GM18507 (cell line): ENCODE measurements at regions not wholly inside any gene's neighbourhood (a gene's known extent, or its start where the extent isn't known, plus 50 kb on each side); places are given as distances from the start of the nearest gene placed in this dataset.
A peak's percentile ranks its signal among the peaks of the same experiment; 100 is the strongest.

ENCODE experiments used
- DNase-seq: peaks from one replicate; pipeline ENCODE4 v3.0.0; 2011; ENCODE audit warnings: low read depth; ENCODE audit not compliant: insufficient read length; ENCODE audit errors: extremely low spot score
- FAIRE-seq: peaks from 2 replicates; lab custom pipeline; 2011; peaks lifted over from hg19 to GRCh38; lab: Jason Lieb, UNC

GRCh38 chr10:61319386-61320256 lies 133.6 kb downstream of the TMEM26 start:
- no peak for FAIRE-seq
- no peak for DNase-seq

GRCh38 chr10:61318429-61318828 lies 134.8 kb downstream of the TMEM26 start:
- no peak for DNase-seq
- no peak for FAIRE-seq

GRCh38 chr10:61317706-61318105 lies 135.5 kb downstream of the TMEM26 start:
- DNase-seq (no peak), FAIRE-seq (no peak)

DNA sequence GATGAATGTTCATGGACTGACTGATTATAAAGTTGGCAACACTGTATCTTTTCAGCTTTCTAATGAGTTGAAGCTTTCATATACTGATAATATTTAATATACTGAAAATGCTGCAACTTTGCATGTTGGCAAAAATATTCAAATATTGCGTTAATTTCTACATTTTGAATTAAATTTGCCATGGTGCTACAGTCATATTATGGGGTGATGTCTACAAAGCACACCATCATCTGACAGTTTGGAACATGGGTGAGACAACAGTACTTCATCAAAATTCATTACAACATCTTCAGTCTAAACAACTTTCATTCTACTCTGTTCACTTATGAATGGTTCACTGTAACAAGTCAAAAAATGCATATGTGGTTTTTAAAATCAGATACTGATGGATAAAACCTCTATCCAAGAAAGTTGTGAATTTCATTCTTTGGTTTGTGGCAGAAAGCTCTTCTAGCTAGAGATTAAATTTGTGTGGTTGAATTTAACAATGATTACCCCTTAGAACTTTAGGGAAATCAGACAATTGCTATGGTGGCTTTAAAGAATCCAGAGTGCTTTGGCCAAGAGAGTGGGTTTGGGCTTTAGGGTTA lies 136.4 kb downstream of the TMEM26 start:
- no peak for FAIRE-seq
- DNase-seq: no peak

GRCh38 chr10:61314273-61314672 lies 138.9 kb downstream of the TMEM26 start:
- DNase-seq: no peak
- no peak for FAIRE-seq

GRCh38 chr10:61313460-61313859 lies 139.7 kb downstream of the TMEM26 start:
- FAIRE-seq (no peak), DNase-seq (no peak)

GRCh38 chr10:61304746-61305145 lies 148.4 kb downstream of the TMEM26 start:
- no peak for DNase-seq
- no peak for FAIRE-seq

DNA sequence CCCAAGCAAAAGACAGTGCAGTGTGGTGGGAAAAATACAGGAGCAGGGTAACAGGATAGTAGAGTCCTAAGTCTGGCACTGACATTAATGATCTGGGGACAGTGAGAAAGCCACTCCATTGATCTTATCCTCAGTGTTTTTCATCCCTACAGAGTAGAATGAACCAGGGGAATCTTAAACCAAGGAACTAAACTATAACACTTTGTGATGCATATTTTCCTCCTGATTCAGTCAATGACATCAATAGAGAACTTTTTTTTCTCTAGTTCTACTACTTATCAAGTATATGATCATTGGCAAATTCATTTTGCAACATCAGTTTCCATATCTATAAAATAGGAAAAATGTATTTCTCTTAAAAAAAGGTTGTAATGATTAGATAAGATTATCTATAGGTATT lies 151.1 kb downstream of the TMEM26 start:
- no peak for FAIRE-seq
- no peak for DNase-seq

DNA sequence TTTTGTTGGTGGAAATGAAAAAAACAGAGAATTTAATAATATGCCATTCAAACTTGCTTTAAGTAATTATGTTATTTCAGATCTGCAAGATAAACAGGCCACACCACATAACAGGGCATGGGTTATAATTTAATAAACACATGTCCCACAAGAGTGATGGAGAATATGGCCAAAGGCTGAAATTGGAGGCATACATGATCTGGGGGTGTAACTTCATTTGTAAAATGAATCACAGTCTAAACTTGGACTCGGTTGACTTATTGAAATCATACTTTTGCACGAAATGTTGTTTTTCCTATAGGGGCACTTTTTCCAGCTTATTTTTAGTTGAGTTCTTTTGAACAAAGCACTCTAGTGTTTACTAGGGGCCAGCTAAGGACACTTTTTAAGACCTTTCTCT lies 151.6 kb downstream of the TMEM26 start:
- no peak for DNase-seq
- FAIRE-seq: no peak

DNA sequence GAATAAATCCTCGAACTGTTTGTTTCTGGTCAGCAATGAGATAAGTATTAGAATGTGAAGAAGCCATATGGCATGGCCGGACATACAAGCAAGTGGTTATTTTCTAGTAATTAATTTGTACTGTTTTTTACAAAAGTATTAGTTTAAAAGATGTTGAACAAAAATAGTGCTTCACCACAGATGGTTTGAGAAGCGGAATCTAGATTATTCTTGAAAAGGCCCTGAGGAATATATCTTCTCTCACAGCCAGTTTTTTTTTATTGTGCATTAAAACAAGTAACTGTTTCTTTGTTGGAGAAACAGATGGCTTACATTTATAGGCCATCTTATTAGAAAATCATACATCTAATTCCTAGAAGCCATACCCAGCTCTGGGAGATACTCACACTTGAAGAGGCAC lies 153.3 kb downstream of the TMEM26 start:
- no peak for DNase-seq
- no peak for FAIRE-seq

GRCh38 chr10:61299156-61299555 lies 154.0 kb downstream of the TMEM26 start:
- no peak for DNase-seq
- FAIRE-seq: no peak

DNA sequence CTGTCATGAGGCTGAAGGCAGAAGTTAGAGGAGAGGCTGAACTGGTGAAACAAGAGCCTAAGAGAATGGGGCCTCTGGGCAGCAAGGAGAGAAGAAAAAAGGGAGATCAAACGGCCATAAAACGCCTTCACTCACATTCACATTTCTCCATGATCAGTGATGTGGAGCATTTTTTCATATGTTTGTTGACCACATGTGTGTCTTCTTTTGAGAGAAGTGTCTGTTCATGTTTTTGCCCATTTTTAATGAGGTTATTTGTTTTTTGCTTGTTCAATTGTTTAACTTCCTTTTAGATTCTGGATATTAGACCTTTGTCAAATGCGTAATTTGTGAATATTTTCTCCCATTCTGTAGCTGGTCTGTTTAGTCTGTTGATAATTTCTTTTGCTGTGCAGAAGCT lies 155.0 kb downstream of the TMEM26 start:
- FAIRE-seq (no peak), DNase-seq (no peak)

- no peak for FAIRE-seq
- DNase-seq: no peak
Measured at GRCh38 chr10:61296161-61296560, 157.0 kb downstream of the TMEM26 start.

DNA sequence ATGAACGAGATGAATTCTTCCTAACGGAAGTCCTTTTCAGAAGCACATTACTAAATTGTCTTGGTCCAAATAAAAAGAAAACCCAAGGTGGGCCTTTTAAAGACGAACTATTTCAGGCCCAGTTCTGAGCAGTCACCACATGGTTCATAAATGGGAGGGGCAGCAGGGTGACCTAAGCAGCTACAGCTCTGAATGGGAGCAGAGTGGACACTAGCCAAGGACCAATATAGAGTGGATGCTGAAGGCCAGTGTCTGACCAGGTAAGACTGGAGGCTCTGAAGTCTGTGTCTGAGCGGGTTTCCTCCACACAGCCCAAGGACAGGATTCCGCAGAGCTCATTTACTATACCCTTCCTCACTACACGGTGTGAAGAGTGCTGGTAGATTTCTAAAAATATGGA lies 159.1 kb downstream of the TMEM26 start:
- DNase-seq (no peak), FAIRE-seq (no peak)

DNA sequence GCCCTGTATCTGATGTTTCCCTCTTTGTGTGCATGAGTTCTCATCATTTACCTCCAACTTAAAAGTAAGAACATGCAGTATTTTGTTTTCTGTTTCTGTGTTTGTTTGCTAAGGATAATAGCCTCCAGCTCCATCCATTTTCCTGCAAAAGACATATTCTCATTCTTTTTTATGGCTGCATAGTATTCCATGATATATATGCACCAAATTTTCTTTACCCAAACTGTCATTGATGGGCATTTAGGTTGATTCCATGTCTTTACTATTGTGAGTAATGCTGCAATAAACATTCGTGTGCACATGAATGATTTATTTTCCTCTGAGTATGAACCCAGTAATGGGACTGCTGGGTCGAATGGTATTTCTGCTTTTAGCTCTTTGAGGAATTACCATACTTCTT lies 163.4 kb downstream of the TMEM26 start:
- DNase-seq (no peak), FAIRE-seq (no peak)

GRCh38 chr10:61286686-61287085 lies 166.5 kb downstream of the TMEM26 start:
- DNase-seq: peak; percentile 28
- FAIRE-seq: peak; percentile 96

- FAIRE-seq (no peak), DNase-seq (no peak)
Measured at GRCh38 chr10:61285749-61286148, 167.4 kb downstream of the TMEM26 start.

DNA sequence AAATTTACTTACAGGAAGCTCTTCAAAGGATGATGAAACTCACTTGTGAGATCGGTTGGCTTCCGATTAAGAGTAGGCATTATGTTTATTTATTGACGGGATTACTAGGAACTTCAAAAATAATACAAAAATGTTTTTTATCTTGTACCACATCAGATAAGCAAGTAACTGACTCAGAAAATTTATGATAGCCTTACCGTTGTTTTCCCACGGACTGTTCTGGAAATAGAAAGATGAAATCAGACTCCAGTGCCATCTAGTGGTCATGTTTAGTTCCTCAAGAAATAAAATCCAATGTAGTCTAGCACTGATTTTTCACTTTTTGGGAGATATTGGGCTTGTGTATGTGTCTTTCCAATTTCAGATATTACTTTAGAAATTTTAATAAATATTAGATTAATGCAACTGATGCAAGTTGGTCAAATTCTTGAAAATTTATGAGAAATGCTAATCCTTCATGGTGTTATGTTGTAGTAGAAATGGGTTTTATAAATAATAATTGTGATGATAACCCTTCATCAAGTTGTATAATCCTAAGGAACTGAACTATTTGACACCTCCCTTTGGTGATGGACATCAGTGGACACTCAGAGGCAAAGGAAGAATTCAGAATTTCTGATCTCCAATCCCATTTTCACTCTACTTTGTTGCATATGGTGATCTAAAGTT lies 168.8 kb downstream of the TMEM26 start:
- DNase-seq: no peak
- FAIRE-seq: peak; percentile 78

DNA sequence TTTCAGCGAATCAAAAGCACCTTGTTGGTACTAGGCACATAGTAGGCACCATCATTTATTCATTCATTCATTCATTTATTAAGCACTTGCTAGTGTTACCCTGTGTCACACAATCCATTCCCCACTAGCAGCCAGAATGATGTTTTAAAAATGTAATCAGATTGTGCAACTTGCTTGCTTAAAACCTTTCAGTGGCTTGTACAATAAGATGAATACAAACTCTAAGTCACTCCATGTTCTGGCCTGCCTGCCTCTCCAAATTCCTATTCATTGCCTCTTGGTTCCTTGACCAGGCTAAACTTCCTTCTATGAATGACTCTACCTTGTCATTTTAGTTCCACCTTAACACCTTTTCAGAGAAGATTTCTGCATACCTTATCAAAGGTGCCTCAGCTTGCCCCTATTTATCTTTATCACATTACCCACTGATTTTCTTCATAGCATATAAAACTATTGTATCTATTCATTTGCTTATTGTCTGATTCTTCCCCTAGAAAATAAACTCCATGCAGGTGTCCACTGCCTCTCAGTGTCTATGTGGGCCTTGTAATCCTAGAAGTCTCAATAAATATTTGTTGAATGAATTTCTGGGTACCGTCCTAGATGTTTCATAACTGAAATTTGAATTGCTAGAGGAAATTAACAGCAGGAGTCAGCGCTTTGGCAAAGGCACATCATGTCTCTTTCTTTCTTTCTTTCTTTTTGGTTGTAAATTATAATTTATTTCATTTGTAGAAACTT lies 169.5 kb downstream of the TMEM26 start:
- DNase-seq (no peak), FAIRE-seq (no peak)

DNA sequence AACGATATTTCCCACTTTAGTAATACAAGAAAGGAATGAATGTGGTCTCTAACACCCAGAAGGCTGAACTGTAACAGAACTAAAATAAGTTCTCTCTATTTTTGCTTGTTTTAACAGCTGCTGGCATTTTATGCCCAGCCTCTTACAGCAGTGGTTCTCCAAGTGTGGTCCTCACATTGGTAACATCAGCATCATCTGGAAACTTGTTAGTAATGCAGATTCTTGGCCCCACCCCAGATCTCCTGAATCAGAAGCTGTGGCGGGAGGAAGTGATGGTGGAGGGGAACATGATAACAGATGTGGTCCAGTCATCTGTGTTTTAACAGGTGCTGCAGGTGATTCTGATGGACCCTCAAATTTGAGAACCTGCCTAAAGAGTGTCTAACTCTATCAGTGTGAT lies 170.1 kb downstream of the TMEM26 start:
- no peak for DNase-seq

More for the DNA sequence above, 170.1 kb downstream of the TMEM26 start:
- FAIRE-seq: no peak
